Gastrocnemius medialis (tissue), 4 donors: ENCODE measurements at regions not wholly inside any gene's neighbourhood (a gene's known extent, or its start where the extent isn't known, plus 50 kb on each side); places are given as distances from the start of the nearest gene placed in this dataset.

Experiments used
- ATAC-seq, 2 donors: fragments of 150-250 bp; one replicate each; pipeline ENCODE4 v1.9.1; 2016
- DNase-seq, 2 donors: peaks; one replicate each; pipeline ENCODE4 v3.0.0-alpha.2; 2019
- H3K27ac ChIP-seq, 4 donors: fragments of 200-600 bp; sonication (generic); 1 replicate in 1 of 4; 2 replicates in 3 of 4; pipeline ENCODE4 v1.5.1; 2016 to 2018; ENCODE audit warnings: mild to moderate bottlenecking in 2 of 4, moderate library complexity in 1 of 4
- H3K27me3 ChIP-seq, 3 donors: fragments of 200-600 bp; sonication (generic) in 2 of 3; 1 replicate in 1 of 3; 2 replicates in 2 of 3; pipeline versions ENCODE4 v1.5.1 to v1.6.0; 2016 to 2019; ENCODE audit warnings: mild to moderate bottlenecking in 1 of 3, moderate library complexity in 1 of 3
- H3K36me3 ChIP-seq, 2 donors: fragments of 200-600 bp; sonication (generic) in 1 of 2; one replicate each; pipeline ENCODE4 v1.5.1; 2017 to 2018
- H3K4me1 ChIP-seq, 2 donors: fragments of 200-600 bp; sonication (generic) in 1 of 2; one replicate each; pipeline ENCODE4 v1.5.1; 2016 to 2017; ENCODE audit warnings: mild to moderate bottlenecking in 2 of 2
- H3K4me3 ChIP-seq, 4 donors: fragments of 200-600 bp; sonication (generic) in 3 of 4; 1 replicate in 1 of 4; 2 replicates in 3 of 4; pipeline ENCODE4 v1.5.1; 2016 to 2019; ENCODE audit warnings: mild to moderate bottlenecking in 2 of 4
- H3K9me3 ChIP-seq, 3 donors: fragments of 200-600 bp; sonication (generic) in 2 of 3; 1 replicate in 1 of 3; 2 replicates in 2 of 3; pipeline ENCODE4 v1.5.1; 2016 to 2019
- POLR2A ChIP-seq, 2 donors: fragments of 450-650 bp; IDR thresholded peaks; one replicate each; pipeline ENCODE4 v1.6.1; 2017; ENCODE audit warnings: antibody characterized with exemption in 2 of 2, mild to moderate bottlenecking in 2 of 2, moderate library complexity in 2 of 2
- in situ Hi-C, 4 donors: fragments of 200-750 bp; cut with MboI; loops; one replicate each; pipeline versions ENCODE4 v1.15.0 to v1.8.0; 2017; ENCODE audit warnings: low sequenced_read_pairs in 4 of 4
- intact Hi-C: fragments of 100-400 bp; cut with DNase I; formaldehyde crosslinking; loops from one replicate; pipeline ENCODE4 v1.15.1; 2023; ENCODE audit warnings: low total_unique reads
- TF ChIP-seq, protein P1 (sequence below), 5 experiments: fragments of 450-650 bp in 3 of 5; fragments of 200-600 bp in 2 of 5; sonication (generic) in 2 of 5; IDR thresholded peaks in 4 of 5; conservative IDR thresholded peaks in 1 of 5; 1 replicate in 4 of 5; 2 replicates in 1 of 5; pipeline ENCODE4 v1.5.1; 2016 to 2019; ENCODE audit warnings: antibody characterized with exemption in 5 of 5, mild to moderate bottlenecking in 3 of 5, moderate library complexity in 3 of 5

DNA sequence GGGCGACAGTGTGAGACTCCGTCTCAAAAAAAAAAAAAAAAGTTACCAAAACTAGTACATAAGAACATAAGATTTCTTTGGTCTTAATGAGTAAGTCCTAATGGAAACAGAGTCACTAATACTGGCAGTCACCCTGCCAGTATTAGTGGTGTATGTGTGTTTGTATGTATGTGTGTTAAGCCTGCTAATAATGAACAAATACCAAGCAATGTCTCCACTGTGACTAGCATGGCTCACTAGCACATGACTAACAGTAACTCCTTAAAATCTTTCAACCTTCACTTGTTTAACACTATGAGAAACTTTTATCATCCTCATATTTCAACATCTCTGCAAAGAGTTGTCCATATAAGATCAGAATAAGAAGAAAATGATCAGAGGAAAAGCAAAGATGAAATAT lies 231.0 kb upstream of the ATP11B start:
- DNase-seq (no peak), ATAC-seq (no peak)
- Histone ChIP-seq H3K4me1 (no peaks in the 10 kb centered on the region), H3K27ac (no peak overlapping the region), H3K36me3 (no peaks in the 10 kb centered on the region), H3K27me3 (no peaks in the 10 kb centered on the region), H3K4me3 (no peak overlapping the region), H3K9me3 (no peaks in the 10 kb centered on the region)
- intact Hi-C loops (no loop called here), in situ Hi-C loops (no loop called here)
- TF ChIP-seq POLR2A (IDR thresholded peaks at IDR 0.05), result no peak
- TF ChIP-seq, protein P1, sequence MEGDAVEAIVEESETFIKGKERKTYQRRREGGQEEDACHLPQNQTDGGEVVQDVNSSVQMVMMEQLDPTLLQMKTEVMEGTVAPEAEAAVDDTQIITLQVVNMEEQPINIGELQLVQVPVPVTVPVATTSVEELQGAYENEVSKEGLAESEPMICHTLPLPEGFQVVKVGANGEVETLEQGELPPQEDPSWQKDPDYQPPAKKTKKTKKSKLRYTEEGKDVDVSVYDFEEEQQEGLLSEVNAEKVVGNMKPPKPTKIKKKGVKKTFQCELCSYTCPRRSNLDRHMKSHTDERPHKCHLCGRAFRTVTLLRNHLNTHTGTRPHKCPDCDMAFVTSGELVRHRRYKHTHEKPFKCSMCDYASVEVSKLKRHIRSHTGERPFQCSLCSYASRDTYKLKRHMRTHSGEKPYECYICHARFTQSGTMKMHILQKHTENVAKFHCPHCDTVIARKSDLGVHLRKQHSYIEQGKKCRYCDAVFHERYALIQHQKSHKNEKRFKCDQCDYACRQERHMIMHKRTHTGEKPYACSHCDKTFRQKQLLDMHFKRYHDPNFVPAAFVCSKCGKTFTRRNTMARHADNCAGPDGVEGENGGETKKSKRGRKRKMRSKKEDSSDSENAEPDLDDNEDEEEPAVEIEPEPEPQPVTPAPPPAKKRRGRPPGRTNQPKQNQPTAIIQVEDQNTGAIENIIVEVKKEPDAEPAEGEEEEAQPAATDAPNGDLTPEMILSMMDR (IDR thresholded peaks at IDR 0.05 in 4 of 5, conservative IDR thresholded peaks at IDR 0.05 in 1 of 5), result no peak

DNA sequence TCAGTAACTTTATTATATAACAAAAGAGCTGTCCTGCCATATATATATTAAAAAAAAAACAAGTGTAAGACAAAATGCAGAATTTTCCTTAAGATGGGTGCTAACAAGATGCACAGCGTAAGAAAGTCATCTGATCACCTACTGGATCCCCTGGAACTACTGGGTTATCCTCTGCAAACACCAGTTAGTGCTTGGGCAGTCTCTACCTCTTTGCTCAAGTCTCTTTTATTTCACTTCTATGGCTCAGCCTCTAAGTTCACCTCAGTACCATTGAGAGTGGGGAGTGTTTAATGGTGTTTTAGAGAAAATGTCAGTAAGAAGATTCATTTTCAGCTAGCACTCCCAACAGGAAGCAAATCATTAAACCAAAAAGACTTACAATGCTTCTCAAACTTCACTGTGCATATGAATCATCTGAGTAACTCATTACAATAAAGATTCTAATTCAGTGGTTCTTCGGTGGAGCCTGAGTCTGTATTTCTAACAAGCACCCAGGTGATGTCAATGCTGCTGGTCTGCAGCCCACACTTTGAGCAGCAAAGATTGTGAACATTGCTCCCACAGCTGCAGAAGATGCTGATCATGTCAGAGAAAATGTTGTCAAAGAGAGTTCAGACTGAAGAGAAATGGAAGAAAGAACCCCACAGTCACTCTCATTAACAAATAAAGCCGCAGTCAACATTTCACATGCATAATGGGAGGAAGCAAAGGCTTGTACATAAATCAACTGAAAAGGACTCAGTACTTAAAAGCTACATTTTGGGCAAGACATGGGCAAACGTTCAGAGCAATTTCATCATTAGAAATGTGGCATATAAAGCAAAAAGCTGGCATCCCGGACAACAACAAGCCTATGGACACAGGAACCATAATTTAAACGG lies 227.1 kb upstream of the ATP11B start:
- DNase-seq (no peak), ATAC-seq (no peak)
- H3K36me3 ChIP-seq, result no peaks in the 10 kb centered on the region
- intact Hi-C loops, result no loop called here
- H3K4me1 ChIP-seq, result no peaks in the 10 kb centered on the region
- no peak overlapping the region for H3K4me3 ChIP-seq
- TF ChIP-seq, protein P1 (IDR thresholded peaks at IDR 0.05 in 4 of 5, conservative IDR thresholded peaks at IDR 0.05 in 1 of 5), result no peak
- no peak for TF ChIP-seq POLR2A (IDR thresholded peaks at IDR 0.05)
- H3K27ac ChIP-seq, result no peak overlapping the region
- H3K9me3 ChIP-seq, result no peaks in the 10 kb centered on the region
- in situ Hi-C loops, result no loop called here
- no peaks in the 10 kb centered on the region for H3K27me3 ChIP-seq

DNA sequence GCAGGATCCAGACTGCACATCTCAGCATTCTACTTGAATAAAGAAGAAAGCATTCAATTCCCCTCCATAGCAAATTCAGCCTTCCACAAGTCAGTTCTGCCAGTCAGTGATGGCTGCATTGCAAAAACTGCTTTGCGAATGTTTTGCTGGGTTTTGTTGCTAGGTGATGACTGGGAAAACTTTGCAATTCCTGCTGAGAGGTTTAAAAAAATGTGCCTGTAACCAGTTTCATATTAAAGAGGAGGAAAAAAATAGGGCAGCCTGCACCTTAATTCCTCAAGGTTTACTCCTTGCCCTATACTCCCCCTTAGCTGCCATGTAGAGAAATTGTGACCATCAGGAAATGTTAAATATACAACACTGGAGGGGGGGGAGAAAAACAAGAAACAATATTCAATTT lies 225.6 kb upstream of the ATP11B start:
- H3K27me3 ChIP-seq, result no peaks in the 10 kb centered on the region
- DNase-seq, result no peak
- no peak overlapping the region for H3K4me3 ChIP-seq
- no peak overlapping the region for H3K27ac ChIP-seq
- intact Hi-C loops, result no loop called here
- ATAC-seq, result no peak
- H3K4me1 ChIP-seq, result no peaks in the 10 kb centered on the region
- H3K36me3 ChIP-seq, result no peaks in the 10 kb centered on the region
- TF ChIP-seq, protein P1 (IDR thresholded peaks at IDR 0.05 in 4 of 5, conservative IDR thresholded peaks at IDR 0.05 in 1 of 5), result no peak
- TF ChIP-seq POLR2A (IDR thresholded peaks at IDR 0.05), result no peak
- H3K9me3 ChIP-seq, result no peaks in the 10 kb centered on the region
- in situ Hi-C loops, result no loop called here

DNA sequence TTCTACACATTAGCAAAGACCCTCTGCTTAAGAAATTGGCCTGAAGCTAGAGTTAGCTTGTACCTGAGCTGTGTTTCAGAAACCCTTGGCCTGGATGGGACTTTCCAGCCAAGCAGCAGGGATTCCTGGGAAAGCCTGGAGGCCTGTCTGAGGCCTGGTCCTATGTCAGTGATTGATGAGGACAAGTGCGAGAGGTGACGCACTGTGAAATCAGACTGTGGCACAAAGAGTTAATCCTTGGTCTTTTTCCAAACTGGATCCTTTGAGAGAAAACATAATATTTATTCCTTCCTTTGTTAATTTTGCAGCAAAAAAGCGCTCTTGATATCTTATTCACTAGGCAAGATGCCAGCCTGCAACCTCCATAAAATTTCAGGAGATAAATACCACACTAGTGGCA lies 225.0 kb upstream of the ATP11B start:
- DNase-seq, result no peak
- H3K36me3 ChIP-seq, result no peaks in the 10 kb centered on the region
- no peak overlapping the region for H3K4me3 ChIP-seq
- H3K4me1 ChIP-seq, result no peaks in the 10 kb centered on the region
- H3K27me3 ChIP-seq, result no peaks in the 10 kb centered on the region
- no peak overlapping the region for H3K27ac ChIP-seq
- ATAC-seq, result no peak
- intact Hi-C loops, result no loop called here
- no peaks in the 10 kb centered on the region for H3K9me3 ChIP-seq
- in situ Hi-C loops, result no loop called here
- no peak for TF ChIP-seq POLR2A (IDR thresholded peaks at IDR 0.05)
- TF ChIP-seq, protein P1 (IDR thresholded peaks at IDR 0.05 in 4 of 5, conservative IDR thresholded peaks at IDR 0.05 in 1 of 5), result no peak
